ENCODE measurements at regions not wholly inside any gene's neighbourhood (a gene's known extent, or its start where the extent isn't known, plus 50 kb on each side); places are given as distances from the start of the nearest gene placed in this dataset.

GRCh38 chr13:54091884-54092283, 1063.3 kb downstream of the OLFM4 start (continued):
- TF ChIP-seq ZNF26 (tag by site-specific recombination; IDR thresholded peaks at IDR 0.05): no peak
- no peak for TF ChIP-seq ZNF23 (tag by site-specific recombination; IDR thresholded peaks at IDR 0.05; ENCODE audit: borderline replicate concordance)

GRCh38 chr13:54092686-54093085, 1064.1 kb downstream of the OLFM4 start:
- CTCF ChIA-PET: no interaction called here
- H3K9me3 ChIP-seq (ENCODE audit: control insufficient read depth, insufficient read depth, low read depth, low read length): no peaks in the 10 kb centered on the region
- H3K4me3 ChIP-seq (ENCODE audit: low read depth, low read length): no peak overlapping the region
- H3K4me1 ChIP-seq (ENCODE audit: control insufficient read depth, insufficient read depth, low read length): no peaks in the 10 kb centered on the region
- no peak overlapping the region for H3K27ac ChIP-seq (ENCODE audit: extremely low read depth, low read depth, low read length)
- H3K36me3 ChIP-seq (ENCODE audit: control insufficient read depth in 2 of 2, insufficient read depth in 1 of 2, low read length in 2 of 2): no peaks in the 10 kb centered on the region
- TF ChIP-seq ZBTB21 (tag by site-specific recombination; IDR thresholded peaks at IDR 0.05) (no peak), ZNF148 (tag by site-specific recombination; IDR thresholded peaks at IDR 0.05; ENCODE audit: borderline replicate concordance) (no peak), ZNF629 (tag by site-specific recombination; IDR thresholded peaks at IDR 0.05) (no peak), ZNF785 (tag by site-specific recombination; IDR thresholded peaks at IDR 0.05) (no peak), FEZF1 (tag by site-specific recombination; IDR thresholded peaks at IDR 0.05) (no peak), GLI4 (tag by site-specific recombination; IDR thresholded peaks at IDR 0.05) (no peak), ZNF341 (tag by site-specific recombination; IDR thresholded peaks at IDR 0.05; ENCODE audit: low read depth) (no peak), ZNF174 (tag by site-specific recombination; IDR thresholded peaks at IDR 0.05) (no peak), ZNF239 (tag by site-specific recombination; IDR thresholded peaks at IDR 0.05) (no peak)
- POLR2A ChIA-PET: no interaction called here

- no peak overlapping the region for H3K27ac ChIP-seq (ENCODE audit: extremely low read depth, low read depth, low read length)
- TF ChIP-seq SP7 (tag by site-specific recombination; IDR thresholded peaks at IDR 0.05) (no peak), ZNF184 (tag by site-specific recombination; IDR thresholded peaks at IDR 0.05) (no peak), ZNF169 (tag by site-specific recombination; IDR thresholded peaks at IDR 0.05) (no peak), GLI2 (tag by site-specific recombination; IDR thresholded peaks at IDR 0.05; ENCODE audit: borderline replicate concordance, low read depth) (no peak), ZSCAN18 (tag by site-specific recombination; IDR thresholded peaks at IDR 0.05) (no peak), GFI1B (tag by site-specific recombination; IDR thresholded peaks at IDR 0.05) (no peak), ZBTB21 (tag by site-specific recombination; IDR thresholded peaks at IDR 0.05) (no peak), ZNF311 (tag by site-specific recombination; IDR thresholded peaks at IDR 0.05; ENCODE audit: borderline replicate concordance) (no peak), ZNF571 (tag by site-specific recombination; IDR thresholded peaks at IDR 0.05) (no peak), ZNF366 (tag by site-specific recombination; conservative IDR thresholded peaks at IDR 0.05) (no peak), ZNF114 (tag by site-specific recombination; IDR thresholded peaks at IDR 0.05) (no peak), PATZ1 (tag by site-specific recombination; IDR thresholded peaks at IDR 0.05) (no peak), ZNF791 (tag by site-specific recombination; IDR thresholded peaks at IDR 0.05) (no peak), HOXC10 (CRISPR knock-in tag; IDR thresholded peaks at IDR 0.05) (no peak)
- ChIA-PET POLR2A (no interaction called here), CTCF (no interaction called here)
- H3K4me1 ChIP-seq (ENCODE audit: control insufficient read depth, insufficient read depth, low read length): no peaks in the 10 kb centered on the region
- H3K4me3 ChIP-seq (ENCODE audit: low read depth, low read length): no peak overlapping the region
- no peaks in the 10 kb centered on the region for H3K36me3 ChIP-seq (ENCODE audit: control insufficient read depth in 2 of 2, insufficient read depth in 1 of 2, low read length in 2 of 2)
- no peaks in the 10 kb centered on the region for H3K9me3 ChIP-seq (ENCODE audit: control insufficient read depth, insufficient read depth, low read depth, low read length)
Measured at GRCh38 chr13:54110597-54110996, 1082.0 kb downstream of the OLFM4 start.
